ENCODE measurements at regions not wholly inside any gene's neighbourhood (a gene's known extent, or its start where the extent isn't known, plus 50 kb on each side); places are given as distances from the start of the nearest gene placed in this dataset.

GRCh38 chr15:31255732-31256377 is 70.8 kb upstream of the KLF13 start:
- no CpG with 5 or more reads among the region's 9 CpGs for WGBS (ENCODE audit: insufficient coverage, low lambda C conversion rate)
- no peak for DNase-seq
- H3K27ac ChIP-seq (ENCODE audit: low read length) = no peak overlapping the region

GRCh38 chr15:31256378-31257265 is 70.0 kb upstream of the KLF13 start:
- H3K4me1 ChIP-seq (ENCODE audit: control insufficient read depth, insufficient read depth, low read length) = peaks cover 4% of the 10 kb centered on the region
- H3K27me3 ChIP-seq (ENCODE audit: control insufficient read depth, insufficient read depth, low read length) = no peaks in the 10 kb centered on the region
- no CpG with 5 or more reads among the region's 11 CpGs for WGBS (ENCODE audit: insufficient coverage, low lambda C conversion rate)
- no peak overlapping the region for H3K27ac ChIP-seq (ENCODE audit: low read length)
- H3K9me3 ChIP-seq (ENCODE audit: control insufficient read depth, low read depth, low read length) = no peaks in the 10 kb centered on the region
- DNase-seq = no peak
- H3K36me3 ChIP-seq (ENCODE audit: control insufficient read depth, insufficient read depth, low read length) = no peaks in the 10 kb centered on the region
- no peak overlapping the region for H3K4me3 ChIP-seq (ENCODE audit: low read length)

More at GRCh38 chr15:31255732-31256377, 70.8 kb upstream of the KLF13 start:
- Histone ChIP-seq H3K9me3 (ENCODE audit: control insufficient read depth, low read depth, low read length) (no peaks in the 10 kb centered on the region), H3K4me1 (ENCODE audit: control insufficient read depth, insufficient read depth, low read length) (peaks cover 4% of the 10 kb centered on the region), H3K4me3 (ENCODE audit: low read length) (no peak overlapping the region), H3K27me3 (ENCODE audit: control insufficient read depth, insufficient read depth, low read length) (no peaks in the 10 kb centered on the region), H3K36me3 (ENCODE audit: control insufficient read depth, insufficient read depth, low read length) (no peaks in the 10 kb centered on the region)

- H3K36me3 ChIP-seq (ENCODE audit: control insufficient read depth, insufficient read depth, low read length) = no peaks in the 10 kb centered on the region
- H3K4me1 ChIP-seq (ENCODE audit: control insufficient read depth, insufficient read depth, low read length) = peaks cover 4% of the 10 kb centered on the region
- H3K4me3 ChIP-seq (ENCODE audit: low read length) = no peak overlapping the region
- DNase-seq = no peak
- H3K27me3 ChIP-seq (ENCODE audit: control insufficient read depth, insufficient read depth, low read length) = no peaks in the 10 kb centered on the region
- no peak overlapping the region for H3K27ac ChIP-seq (ENCODE audit: low read length)
- no CpG with 5 or more reads among the region's 1 CpG for WGBS (ENCODE audit: insufficient coverage, low lambda C conversion rate)
- no peaks in the 10 kb centered on the region for H3K9me3 ChIP-seq (ENCODE audit: control insufficient read depth, low read depth, low read length)
Observed at GRCh38 chr15:31257286-31257685, 69.3 kb upstream of the KLF13 start.

GRCh38 chr15:31258260-31258659 is 68.4 kb upstream of the KLF13 start:
- no CpG with 5 or more reads among the region's 2 CpGs for WGBS (ENCODE audit: insufficient coverage, low lambda C conversion rate)
- DNase-seq = no peak
- Histone ChIP-seq H3K36me3 (ENCODE audit: control insufficient read depth, insufficient read depth, low read length) (no peaks in the 10 kb centered on the region), H3K9me3 (ENCODE audit: control insufficient read depth, low read depth, low read length) (no peaks in the 10 kb centered on the region), H3K4me3 (ENCODE audit: low read length) (no peak overlapping the region), H3K27ac (ENCODE audit: low read length) (no peak overlapping the region), H3K4me1 (ENCODE audit: control insufficient read depth, insufficient read depth, low read length) (peaks cover 4% of the 10 kb centered on the region), H3K27me3 (ENCODE audit: control insufficient read depth, insufficient read depth, low read length) (no peaks in the 10 kb centered on the region)

- H3K36me3 ChIP-seq (ENCODE audit: control insufficient read depth, insufficient read depth, low read length) = no peaks in the 10 kb centered on the region
- no peak for DNase-seq
- WGBS (ENCODE audit: insufficient coverage, low lambda C conversion rate) = no CpG with 5 or more reads among the region's 1 CpG
- no peak overlapping the region for H3K27ac ChIP-seq (ENCODE audit: low read length)
- no peak overlapping the region for H3K4me3 ChIP-seq (ENCODE audit: low read length)
- H3K27me3 ChIP-seq (ENCODE audit: control insufficient read depth, insufficient read depth, low read length) = no peaks in the 10 kb centered on the region
- H3K9me3 ChIP-seq (ENCODE audit: control insufficient read depth, low read depth, low read length) = no peaks in the 10 kb centered on the region
- H3K4me1 ChIP-seq (ENCODE audit: control insufficient read depth, insufficient read depth, low read length) = peaks cover 11% of the 10 kb centered on the region
Observed at GRCh38 chr15:31259562-31260252, 66.9 kb upstream of the KLF13 start.

- DNase-seq = no peak
- peaks cover 22% of the 10 kb centered on the region for H3K4me1 ChIP-seq (ENCODE audit: control insufficient read depth, insufficient read depth, low read length)
- no peaks in the 10 kb centered on the region for H3K27me3 ChIP-seq (ENCODE audit: control insufficient read depth, insufficient read depth, low read length)
- H3K27ac ChIP-seq (ENCODE audit: low read length) = no peak overlapping the region
- H3K9me3 ChIP-seq (ENCODE audit: control insufficient read depth, low read depth, low read length) = no peaks in the 10 kb centered on the region
- no peaks in the 10 kb centered on the region for H3K36me3 ChIP-seq (ENCODE audit: control insufficient read depth, insufficient read depth, low read length)
- WGBS (ENCODE audit: insufficient coverage, low lambda C conversion rate) = no CpG with 5 or more reads among the region's 11 CpGs
- H3K4me3 ChIP-seq (ENCODE audit: low read length) = no peak overlapping the region
Observed at GRCh38 chr15:31260646-31261265, 65.9 kb upstream of the KLF13 start.

- H3K4me1 ChIP-seq (ENCODE audit: control insufficient read depth, insufficient read depth, low read length) = peaks cover 25% of the 10 kb centered on the region
- H3K27me3 ChIP-seq (ENCODE audit: control insufficient read depth, insufficient read depth, low read length) = no peaks in the 10 kb centered on the region
- H3K27ac ChIP-seq (ENCODE audit: low read length) = no peak overlapping the region
- no peak overlapping the region for H3K4me3 ChIP-seq (ENCODE audit: low read length)
- no peak for DNase-seq
- no peaks in the 10 kb centered on the region for H3K9me3 ChIP-seq (ENCODE audit: control insufficient read depth, low read depth, low read length)
- no CpG with 5 or more reads among the region's 12 CpGs for WGBS (ENCODE audit: insufficient coverage, low lambda C conversion rate)
- no peaks in the 10 kb centered on the region for H3K36me3 ChIP-seq (ENCODE audit: control insufficient read depth, insufficient read depth, low read length)
Observed at GRCh38 chr15:31261266-31262142, 65.1 kb upstream of the KLF13 start.

GRCh38 chr15:31262143-31262530 is 64.5 kb upstream of the KLF13 start:
- no CpG with 5 or more reads among the region's 4 CpGs for WGBS (ENCODE audit: insufficient coverage, low lambda C conversion rate)
- no peak for DNase-seq
- Histone ChIP-seq H3K4me1 (ENCODE audit: control insufficient read depth, insufficient read depth, low read length) (peaks cover 25% of the 10 kb centered on the region), H3K36me3 (ENCODE audit: control insufficient read depth, insufficient read depth, low read length) (no peaks in the 10 kb centered on the region), H3K27ac (ENCODE audit: low read length) (no peak overlapping the region), H3K9me3 (ENCODE audit: control insufficient read depth, low read depth, low read length) (no peaks in the 10 kb centered on the region), H3K27me3 (ENCODE audit: control insufficient read depth, insufficient read depth, low read length) (no peaks in the 10 kb centered on the region), H3K4me3 (ENCODE audit: low read length) (no peak overlapping the region)

- WGBS (ENCODE audit: insufficient coverage, low lambda C conversion rate) = no CpG with 5 or more reads among the region's 12 CpGs
- peak in 1 of 2 donors; percentile 56 for DNase-seq
- Histone ChIP-seq H3K27me3 (ENCODE audit: control insufficient read depth, insufficient read depth, low read length) (no peaks in the 10 kb centered on the region), H3K9me3 (ENCODE audit: control insufficient read depth, low read depth, low read length) (no peaks in the 10 kb centered on the region), H3K4me3 (ENCODE audit: low read length) (no peak overlapping the region), H3K27ac (ENCODE audit: low read length) (no peak overlapping the region), H3K4me1 (ENCODE audit: control insufficient read depth, insufficient read depth, low read length) (peaks cover 29% of the 10 kb centered on the region), H3K36me3 (ENCODE audit: control insufficient read depth, insufficient read depth, low read length) (no peaks in the 10 kb centered on the region)
Observed at GRCh38 chr15:31262901-31263671, 63.5 kb upstream of the KLF13 start.

All from large intestine (tissue), 3 donors.